D721Med (cell line): ENCODE measurements at regions not wholly inside any gene's neighbourhood (a gene's known extent, or its start where the extent isn't known, plus 50 kb on each side); places are given as distances from the start of the nearest gene placed in this dataset.

ENCODE experiments used
- DNase-seq: peaks from one replicate; pipeline ENCODE4 v3.0.0; 2011; ENCODE audit warnings: low spot score; ENCODE audit not compliant: insufficient read length
- FAIRE-seq: peaks from 2 replicates; lab custom pipeline; 2011; peaks lifted over from hg19 to GRCh38; lab: Jason Lieb, UNC
- TF ChIP-seq, protein P1 (sequence below): IDR thresholded peaks from 2 replicates; pipeline ENCODE4 v1.5.1; 2012; ENCODE audit warnings: mild to moderate bottlenecking, control low read depth; ENCODE audit not compliant: insufficient read depth; ENCODE audit errors: missing control alignments

DNA sequence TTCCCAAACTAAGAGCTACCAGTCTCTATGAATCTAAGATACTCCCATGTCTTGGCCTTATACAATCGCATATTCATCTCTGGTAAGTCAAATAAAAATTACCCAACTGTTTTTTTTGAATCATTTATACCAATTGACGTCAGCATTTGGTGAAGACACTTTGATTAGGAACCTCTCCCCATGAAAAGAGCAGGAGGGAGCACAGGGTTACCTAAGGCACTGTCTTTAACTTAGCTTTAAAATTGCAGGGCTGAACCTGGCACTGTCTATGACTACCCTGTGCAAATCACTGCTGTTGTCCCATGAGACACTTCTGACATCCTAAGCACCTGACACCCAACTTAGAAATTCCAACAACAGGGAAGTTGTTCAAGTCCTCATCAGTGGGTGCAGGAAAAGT lies 586.4 kb downstream of the MAT2B start:
- TF ChIP-seq, protein P1, sequence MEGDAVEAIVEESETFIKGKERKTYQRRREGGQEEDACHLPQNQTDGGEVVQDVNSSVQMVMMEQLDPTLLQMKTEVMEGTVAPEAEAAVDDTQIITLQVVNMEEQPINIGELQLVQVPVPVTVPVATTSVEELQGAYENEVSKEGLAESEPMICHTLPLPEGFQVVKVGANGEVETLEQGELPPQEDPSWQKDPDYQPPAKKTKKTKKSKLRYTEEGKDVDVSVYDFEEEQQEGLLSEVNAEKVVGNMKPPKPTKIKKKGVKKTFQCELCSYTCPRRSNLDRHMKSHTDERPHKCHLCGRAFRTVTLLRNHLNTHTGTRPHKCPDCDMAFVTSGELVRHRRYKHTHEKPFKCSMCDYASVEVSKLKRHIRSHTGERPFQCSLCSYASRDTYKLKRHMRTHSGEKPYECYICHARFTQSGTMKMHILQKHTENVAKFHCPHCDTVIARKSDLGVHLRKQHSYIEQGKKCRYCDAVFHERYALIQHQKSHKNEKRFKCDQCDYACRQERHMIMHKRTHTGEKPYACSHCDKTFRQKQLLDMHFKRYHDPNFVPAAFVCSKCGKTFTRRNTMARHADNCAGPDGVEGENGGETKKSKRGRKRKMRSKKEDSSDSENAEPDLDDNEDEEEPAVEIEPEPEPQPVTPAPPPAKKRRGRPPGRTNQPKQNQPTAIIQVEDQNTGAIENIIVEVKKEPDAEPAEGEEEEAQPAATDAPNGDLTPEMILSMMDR: no peak
- FAIRE-seq: no peak
- no peak for DNase-seq

DNA sequence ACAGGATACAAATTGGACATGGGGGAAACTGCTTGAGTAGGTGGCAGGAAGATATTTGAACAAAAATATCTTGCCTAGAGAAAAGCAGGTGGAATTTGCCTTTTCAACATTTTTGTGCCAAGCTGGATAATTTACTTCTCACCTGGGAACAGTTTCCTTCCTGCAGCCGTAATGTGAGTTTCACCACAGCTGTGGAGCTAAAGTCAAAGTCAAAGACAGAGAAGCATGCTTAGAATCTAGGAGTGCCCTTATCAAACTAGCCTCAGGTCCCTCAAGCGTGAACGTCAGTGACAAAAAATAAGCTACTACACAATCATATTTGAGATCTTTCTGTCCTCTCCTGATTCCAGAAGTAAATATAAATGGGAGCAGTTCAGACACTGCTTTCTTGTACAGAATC lies 588.9 kb downstream of the MAT2B start:
- FAIRE-seq (no peak), DNase-seq (no peak)
- TF ChIP-seq, protein P1: no peak

DNA sequence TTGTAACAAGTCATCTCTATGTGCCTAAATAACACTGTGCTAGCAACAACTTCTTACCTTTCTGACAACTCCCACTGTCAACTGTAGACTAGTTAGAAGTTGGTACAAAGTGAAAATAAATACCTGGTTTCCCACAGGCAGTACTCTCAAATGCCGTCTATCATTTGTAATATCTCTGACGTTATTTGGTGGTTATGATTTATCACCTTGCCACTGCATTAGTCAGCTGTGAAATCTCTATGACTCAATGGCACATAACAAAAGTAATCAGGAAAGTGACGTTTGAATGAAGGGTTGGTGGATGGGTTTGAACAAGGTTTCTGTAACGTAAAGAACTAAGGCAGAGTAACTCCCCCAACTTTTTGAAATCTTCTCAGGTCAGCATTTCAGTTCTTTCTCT lies 592.3 kb downstream of the MAT2B start:
- DNase-seq: no peak
- TF ChIP-seq, protein P1: no peak
- FAIRE-seq: no peak

DNA sequence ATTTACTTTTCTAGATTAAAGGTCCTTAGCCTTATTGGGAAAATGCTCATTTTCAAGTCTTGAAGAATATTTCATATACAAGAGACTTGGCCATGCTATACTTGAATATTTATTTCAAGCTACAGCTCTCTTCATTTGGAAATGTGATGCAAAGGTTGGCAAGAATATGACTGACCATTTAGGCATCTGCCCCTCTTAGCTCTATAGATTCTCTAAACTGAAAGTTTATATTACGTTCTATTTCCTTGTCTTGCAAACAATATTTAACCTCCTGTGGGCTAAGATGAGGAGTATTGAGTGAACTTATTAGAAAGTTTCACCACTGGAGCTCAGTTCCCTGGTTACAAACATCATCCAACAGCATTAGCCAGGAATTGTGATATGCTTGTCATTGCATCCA lies 593.1 kb downstream of the MAT2B start:
- TF ChIP-seq, protein P1: no peak

DNA sequence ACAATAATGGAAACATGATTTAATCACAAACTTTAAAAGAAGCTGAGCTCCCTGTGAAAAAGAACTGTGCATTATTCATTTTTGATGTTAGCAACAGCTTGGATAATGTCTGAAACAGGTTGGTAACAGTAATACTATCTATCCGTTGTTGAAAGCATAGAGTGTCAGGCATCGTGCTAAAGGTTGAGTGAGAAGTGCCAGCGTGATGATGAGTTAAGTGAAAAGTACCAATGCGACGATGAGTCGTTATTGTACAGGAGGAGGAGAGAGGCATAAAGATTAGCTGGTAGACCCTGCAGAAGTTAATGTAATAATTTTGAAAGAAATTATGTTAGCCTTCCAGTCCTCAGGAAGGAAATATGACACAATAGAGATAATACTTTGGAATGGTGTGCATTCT lies 593.6 kb downstream of the MAT2B start:
- TF ChIP-seq, protein P1: no peak
- FAIRE-seq (no peak), DNase-seq (no peak)

More for the DNA sequence above, 593.1 kb downstream of the MAT2B start:
- DNase-seq (no peak), FAIRE-seq (no peak)

DNA sequence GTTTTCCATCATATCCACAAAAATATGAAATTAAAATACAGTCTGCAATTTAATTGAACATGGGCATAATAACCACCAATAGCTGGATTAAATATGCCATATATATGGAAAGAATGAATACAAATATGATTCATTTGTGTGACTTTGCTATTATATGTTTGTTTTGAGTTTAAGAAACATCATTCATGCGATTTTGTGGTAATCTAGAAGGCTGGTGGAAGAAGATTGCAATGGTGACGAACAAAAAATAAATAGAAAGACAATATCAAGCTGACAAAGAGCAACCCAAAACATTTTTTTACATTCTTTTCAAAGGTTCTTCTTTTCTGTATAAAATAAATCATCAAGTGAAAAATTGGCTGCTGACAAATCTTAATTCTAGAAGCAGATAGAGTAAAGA lies 610.0 kb downstream of the MAT2B start:
- DNase-seq: no peak
- no peak for FAIRE-seq
- TF ChIP-seq, protein P1: no peak

DNA sequence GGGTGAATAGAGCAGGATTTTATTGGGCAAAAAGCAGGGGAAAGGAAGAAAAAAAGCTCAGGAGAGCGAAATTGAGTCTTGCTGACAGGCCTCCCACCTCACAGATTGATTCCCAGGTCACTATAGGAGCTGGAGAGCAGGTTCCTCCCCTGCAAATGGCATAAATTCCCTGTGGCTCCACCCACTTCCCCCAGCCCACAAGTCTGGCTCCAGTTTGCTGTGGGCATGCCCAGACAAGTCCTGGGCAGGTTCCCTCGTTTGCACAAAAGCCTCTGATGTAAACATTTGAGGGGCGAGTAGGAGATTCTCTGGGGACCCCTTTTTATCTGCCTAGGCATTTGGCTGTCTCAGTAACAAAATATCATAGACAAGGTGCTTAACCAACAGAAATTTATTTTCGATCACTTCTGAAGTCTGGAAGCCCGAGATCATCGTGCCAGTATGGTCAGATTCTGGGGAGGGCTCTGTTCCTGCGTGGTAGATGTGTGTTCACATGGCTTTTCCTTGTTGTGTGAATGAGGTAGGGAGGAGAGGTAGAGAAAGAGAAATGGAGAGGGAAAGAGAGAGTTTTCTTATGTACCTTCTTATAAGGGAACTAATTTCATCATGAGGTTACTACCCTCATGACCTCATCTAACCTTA lies 614.5 kb downstream of the MAT2B start:
- FAIRE-seq: no peak
- DNase-seq: no peak
- TF ChIP-seq, protein P1: no peak
